Epithelial cell of esophagus (primary cell): ENCODE measurements at regions not wholly inside any gene's neighbourhood (a gene's known extent, or its start where the extent isn't known, plus 50 kb on each side); places are given as distances from the start of the nearest gene placed in this dataset.

Source experiments
- DNase-seq: peaks from one replicate; pipeline ENCODE4 v3.0.0; 2010; ENCODE audit warnings: low read depth
- H3K4me3 ChIP-seq: 2 replicates; pipeline ENCODE4 v1.5.1; 2011; ENCODE audit warnings: mild to moderate bottlenecking, low read length, control low read depth
- CTCF ChIP-seq: IDR thresholded peaks from 2 replicates; pipeline ENCODE4 v1.5.1; 2011; ENCODE audit warnings: low read depth, mild to moderate bottlenecking, low read length, control low read depth, inconsistent platforms; ENCODE audit not compliant: insufficient read depth; ENCODE audit errors: missing control alignments

GRCh38 chr18:70653671-70654070 lies 364.8 kb downstream of the SOCS6 start:
- TF ChIP-seq CTCF = no peak
- DNase-seq = no peak
- H3K4me3 ChIP-seq = no peak overlapping the region

GRCh38 chr18:70650878-70651277 lies 362.0 kb downstream of the SOCS6 start:
- no peak for TF ChIP-seq CTCF
- no peak overlapping the region for H3K4me3 ChIP-seq
- DNase-seq = no peak

- no peak for DNase-seq
- no peak for TF ChIP-seq CTCF
- H3K4me3 ChIP-seq = no peak overlapping the region
Measured at GRCh38 chr18:70649683-70650082, 360.8 kb downstream of the SOCS6 start.

- H3K4me3 ChIP-seq = no peak overlapping the region
- no peak for DNase-seq
- no peak for TF ChIP-seq CTCF
Measured at GRCh38 chr18:70645971-70646370, 357.1 kb downstream of the SOCS6 start.

- H3K4me3 ChIP-seq = no peak overlapping the region
- DNase-seq = no peak
- no peak for TF ChIP-seq CTCF
Measured at GRCh38 chr18:70643812-70644211, 355.0 kb downstream of the SOCS6 start.

- H3K4me3 ChIP-seq = no peak overlapping the region
- no peak for DNase-seq
- TF ChIP-seq CTCF = no peak
Measured at GRCh38 chr18:70641156-70641775, 352.4 kb downstream of the SOCS6 start.

GRCh38 chr18:70640336-70640887 lies 351.6 kb downstream of the SOCS6 start:
- H3K4me3 ChIP-seq = no peak overlapping the region
- DNase-seq = no peak
- no peak for TF ChIP-seq CTCF
